GM19397 (cell line): ENCODE measurements at regions not wholly inside any gene's neighbourhood (a gene's known extent, or its start where the extent isn't known, plus 50 kb on each side); places are given as distances from the start of the nearest gene placed in this dataset.
"Not testable (repeated sequence)": the region's sequence is repeated elsewhere in the genome, so short reads cannot be mapped to it uniquely, and the experiment has no call there.

ENCODE experiments used
- ATAC-seq: cut with Tn5 transposase; IDR thresholded peaks from one replicate; pipeline ENCODE4 v1.9.1; 2021; ENCODE audit warnings: mild to moderate bottlenecking, moderate library complexity; ENCODE audit not compliant: unreplicated experiment

DNA sequence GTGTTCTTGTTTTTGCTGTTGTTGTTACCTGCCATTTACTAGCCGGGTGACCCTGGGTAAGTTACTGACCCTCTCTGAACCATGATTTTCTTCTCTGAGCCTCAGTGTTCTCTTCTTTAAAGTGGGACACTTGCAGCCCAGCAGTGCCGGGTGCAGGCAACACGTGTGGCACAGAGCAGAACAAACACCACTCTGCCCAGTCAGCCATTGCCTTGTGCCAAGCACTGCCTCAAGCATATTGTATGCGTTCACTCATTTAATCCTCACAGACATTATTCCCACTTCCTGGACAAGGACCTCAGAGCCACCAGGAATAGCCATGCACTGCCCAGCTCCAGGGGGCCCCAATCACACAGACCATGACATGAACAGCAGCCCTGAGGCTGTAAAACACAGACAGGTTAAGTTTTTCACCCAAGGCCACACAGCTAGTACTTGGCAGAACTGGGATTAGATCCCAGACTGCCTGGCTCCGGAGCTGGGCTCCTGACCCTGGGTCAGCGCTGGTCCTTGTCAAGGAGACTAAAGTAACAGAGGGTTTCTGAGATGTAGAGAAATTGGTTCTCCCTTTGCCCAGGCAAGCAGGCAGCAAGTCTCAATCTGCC lies 74.0 kb upstream of the PTPN1 start:
- ATAC-seq: no peak

DNA sequence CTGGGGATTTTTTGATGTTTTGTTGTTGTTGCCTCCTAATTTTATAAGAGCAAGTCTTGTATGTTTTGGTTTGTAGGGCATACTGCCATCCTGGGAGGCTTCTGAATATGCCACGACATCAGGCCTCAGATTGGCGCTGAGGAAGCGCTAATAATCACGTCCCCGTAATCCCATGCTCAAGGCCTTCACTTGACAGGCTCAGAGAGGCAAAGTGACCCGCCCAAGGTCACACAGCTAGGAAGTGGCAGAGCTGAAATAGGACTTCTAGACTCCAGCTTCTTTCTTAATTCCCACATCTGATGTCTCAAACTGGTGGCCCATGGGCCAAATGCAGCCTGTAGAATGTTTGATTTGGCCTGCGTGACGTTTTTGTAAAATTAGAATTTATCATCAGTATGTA lies 73.5 kb upstream of the PTPN1 start:
- no peak for ATAC-seq

DNA sequence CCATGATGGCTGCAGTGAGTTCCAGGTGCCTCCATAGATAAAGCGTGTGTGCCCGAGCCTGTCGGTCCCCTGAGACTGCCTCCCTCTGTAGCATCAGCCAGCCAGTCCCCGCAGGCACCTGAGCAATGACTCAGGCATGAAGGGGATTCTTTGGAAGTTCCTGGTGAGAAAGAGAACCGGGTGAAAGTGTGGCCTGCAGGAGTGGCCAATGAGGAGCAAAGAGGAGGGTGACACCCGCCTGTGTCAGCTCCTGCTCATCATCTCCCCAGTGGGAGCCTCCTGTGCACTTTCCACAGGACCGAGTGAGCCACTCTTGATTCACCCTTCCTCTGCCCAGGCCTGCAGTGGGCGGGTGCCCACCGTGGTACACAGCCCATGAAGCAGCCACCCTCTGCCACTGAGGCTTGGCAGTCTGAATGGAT lies 71.2 kb upstream of the PTPN1 start:
- no peak for ATAC-seq

DNA sequence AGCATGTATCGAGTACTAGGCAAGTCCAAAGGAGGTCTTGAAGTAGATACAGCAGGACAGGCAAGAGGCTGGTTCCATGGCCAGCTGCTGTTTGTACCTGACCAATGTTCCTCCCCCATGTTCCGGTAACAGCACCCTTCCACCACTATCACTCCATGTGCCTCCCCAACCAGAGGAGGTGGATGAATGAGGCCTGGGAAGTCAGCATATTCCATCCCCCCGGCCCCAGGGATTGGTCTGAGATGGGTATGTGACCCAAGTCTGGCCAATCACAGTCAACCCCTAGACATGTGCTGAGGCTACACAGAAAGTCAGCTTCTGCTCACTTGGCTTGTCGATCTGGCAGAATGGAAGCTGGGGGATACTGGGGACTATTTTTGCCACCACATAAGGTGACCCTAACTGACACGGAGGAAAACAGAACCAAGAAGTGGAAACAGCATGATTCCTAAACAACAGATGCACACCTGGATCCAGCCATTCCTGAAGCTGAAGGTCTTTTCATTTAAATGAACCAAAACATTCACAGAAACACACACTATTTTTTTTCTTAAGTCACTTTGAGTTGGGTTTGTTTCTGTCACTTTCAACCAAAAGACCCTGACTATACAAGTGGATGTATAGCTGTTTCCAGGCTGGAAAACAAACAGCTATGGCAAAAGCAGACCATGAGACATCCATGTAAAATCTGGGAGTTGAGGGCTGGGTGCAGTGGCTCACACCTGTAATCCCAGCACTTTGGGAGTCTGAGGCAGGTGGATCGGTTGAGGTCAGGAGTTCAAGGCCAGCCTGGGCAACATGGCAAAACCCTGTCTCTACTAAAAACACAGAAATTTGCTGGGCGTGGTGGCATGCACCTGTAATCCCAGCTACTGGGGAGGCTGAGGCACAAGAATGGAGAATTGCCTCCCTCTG lies 70.4 kb upstream of the PTPN1 start:
- no peak for ATAC-seq

DNA sequence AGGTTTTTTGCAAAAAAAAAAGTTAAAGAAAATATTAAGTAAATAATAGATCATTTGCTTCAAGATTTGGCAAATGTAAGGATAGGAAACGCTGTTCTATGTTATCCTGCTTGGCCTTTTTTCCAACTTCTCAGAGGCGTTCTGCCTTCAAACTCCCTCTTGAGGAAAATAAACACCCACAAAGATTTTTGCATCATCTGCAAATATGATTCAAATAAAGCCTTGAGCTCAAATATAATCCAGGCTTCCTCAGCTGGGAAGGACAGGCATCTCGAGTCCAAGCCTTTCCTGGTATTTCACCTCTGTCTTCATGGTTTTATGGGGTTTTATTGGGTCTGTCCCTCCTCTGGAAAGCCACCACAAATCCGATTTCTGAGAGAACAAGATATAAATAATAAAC lies 67.7 kb upstream of the PTPN1 start:
- no peak for ATAC-seq

DNA sequence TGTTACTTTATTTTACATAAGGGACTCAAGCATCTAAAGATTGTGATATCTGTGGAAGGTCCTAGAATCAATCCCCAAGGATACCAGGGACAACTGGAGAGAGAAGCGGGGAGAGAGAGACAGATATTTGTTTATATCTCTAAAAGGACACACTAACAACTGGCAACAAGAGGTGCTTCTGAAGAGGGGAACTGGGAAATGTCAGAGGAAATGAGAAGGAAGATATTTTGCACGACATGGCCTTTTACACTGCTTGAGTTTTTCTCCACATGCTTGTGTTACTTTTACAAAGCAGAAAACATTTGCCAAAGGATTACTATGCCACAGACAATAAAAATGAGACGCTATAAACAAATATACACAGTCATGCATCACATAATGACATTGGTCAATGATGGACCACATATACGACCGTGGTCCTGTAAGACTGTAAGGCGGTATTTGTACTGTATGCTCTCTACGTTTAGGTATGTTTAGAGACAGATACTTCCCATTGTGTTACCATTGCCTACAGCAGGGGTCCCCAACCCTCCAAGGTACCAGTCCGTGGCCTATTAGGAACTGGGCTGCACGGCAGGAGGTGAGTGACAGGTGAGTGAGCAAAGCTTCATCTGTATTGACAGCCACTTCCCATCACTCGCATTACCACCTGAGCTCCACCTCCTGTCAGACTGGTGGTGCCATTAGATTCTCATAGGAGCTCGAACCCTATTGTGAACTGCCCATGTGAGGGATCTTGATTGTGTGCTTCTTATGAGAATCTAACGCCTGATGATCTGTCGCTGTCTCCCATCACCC lies 64.6 kb upstream of the PTPN1 start:
- ATAC-seq: no peak

DNA sequence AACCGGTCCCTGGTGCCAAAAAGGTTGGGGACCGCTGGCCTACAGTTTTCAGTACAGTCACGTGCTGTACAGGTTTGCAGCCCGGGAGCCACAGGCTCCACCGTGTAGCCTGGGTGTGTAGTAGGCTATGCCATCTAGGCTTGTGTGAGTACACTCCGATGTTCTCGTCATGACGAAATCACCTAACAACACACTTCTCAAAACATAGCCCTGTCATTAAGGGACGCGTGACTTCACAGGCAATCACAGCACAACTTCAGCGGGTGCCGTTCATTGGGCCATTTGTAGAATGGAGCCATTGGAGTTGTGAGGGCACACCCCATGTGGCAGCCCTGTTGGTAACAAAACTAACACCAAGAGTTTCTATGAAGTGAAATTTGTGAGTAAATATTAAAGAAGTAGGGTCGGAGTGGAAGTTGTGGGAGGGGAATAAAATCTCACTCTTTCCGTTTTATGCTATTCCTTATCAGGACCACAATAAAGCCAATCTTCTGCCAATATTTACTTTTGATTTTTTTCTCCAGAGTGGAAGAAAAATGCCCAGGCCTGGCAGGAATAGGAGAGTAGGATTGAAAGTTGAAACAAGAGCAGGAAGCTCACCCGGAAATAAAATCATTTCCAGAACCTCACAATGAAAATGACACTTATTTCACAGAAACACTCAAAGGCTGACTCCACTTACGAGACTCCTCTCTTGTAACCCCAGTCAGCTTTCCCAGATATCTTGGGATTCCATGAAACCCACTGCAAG lies 63.7 kb upstream of the PTPN1 start:
- ATAC-seq: no peak

DNA sequence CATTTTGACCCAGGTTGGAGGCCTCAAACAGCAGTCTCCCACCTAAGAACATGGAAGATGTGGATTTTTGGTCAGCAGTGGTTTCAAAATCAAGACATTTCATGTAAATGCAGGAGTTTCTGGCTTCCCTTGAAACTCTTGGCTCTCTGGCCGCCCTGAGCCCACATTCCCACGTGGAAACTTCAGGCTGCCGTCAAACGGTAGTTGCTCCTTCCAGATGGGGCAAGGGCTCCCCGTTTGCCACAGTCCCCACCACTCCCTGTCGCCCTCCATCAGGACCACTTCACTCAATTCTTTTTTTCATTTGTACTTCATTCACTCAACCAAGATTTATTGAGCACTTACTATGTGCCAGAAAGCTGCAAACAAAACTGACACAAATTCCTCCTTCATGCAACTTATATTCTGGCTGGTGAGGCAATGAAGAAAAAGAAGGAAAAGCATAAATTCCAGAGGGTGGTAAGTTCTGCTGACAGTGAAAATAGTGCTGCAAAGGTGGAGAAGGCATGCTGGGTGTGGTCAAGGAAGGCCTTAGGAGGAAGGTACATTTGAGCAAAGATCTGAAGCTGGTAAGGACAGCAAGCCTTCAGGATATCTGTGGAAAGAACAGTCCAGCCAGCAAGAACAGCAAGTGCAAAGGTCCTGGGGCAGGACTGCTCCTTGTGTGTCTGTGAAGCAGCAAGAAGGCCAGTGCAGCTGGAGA lies 62.9 kb upstream of the PTPN1 start:
- no peak for ATAC-seq

DNA sequence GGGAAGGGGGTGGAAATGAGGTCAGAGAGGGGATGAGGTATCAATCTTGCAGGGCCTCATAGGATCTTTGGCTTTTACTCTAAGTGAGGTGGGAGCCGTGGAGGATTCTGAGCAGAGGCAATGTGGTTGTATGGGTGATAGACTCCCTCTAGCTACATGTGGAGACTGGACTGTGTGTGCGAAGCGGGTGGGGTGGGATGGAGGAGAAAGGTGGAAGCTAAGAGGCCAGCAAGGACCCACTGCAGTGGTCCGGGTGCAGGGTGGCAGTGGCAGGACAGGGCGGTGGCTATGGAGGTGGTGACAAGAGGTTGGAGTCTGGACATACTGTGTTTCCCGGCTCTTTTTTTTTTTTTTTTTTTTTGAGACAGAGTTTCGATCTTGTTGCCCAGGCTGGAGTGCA lies 62.4 kb upstream of the PTPN1 start:
- no peak for ATAC-seq

DNA sequence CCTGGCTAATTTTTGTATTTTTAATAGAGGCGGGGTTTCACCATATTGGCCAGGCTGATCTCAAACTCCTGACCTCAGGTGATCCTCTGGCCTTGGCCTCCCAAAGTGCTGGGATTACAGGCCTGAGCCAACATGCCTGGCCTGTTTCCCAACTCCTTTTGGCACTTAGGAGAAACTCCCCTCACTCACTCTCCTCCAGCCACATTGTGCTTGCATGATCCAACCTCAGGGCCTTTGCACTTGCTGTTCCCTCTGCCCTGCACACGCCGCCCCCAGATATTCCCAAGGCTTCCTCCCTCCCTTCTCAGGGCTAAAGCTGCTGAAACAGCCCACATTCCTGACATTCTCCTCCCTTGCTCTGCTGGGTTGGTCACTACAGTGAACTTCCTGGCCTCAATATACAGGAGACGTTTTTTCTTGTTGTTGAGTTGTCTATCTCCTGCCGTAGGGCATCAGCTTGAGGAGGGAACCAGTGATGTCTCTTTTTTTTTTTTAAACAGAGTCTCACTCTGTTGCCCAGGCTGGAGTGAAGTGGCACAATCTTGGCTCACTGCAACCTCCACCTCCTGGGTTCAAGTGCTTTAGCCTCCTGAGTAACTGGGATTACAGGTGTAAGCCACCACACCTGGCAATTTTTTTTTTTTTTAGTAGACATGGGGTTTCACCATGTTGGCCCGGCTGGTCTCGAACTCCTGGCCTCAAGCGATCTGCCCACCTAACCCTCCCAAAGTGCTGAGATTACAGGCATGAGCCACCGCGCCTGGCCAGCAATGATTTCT lies 61.4 kb upstream of the PTPN1 start:
- ATAC-seq: not testable (repeated sequence)

DNA sequence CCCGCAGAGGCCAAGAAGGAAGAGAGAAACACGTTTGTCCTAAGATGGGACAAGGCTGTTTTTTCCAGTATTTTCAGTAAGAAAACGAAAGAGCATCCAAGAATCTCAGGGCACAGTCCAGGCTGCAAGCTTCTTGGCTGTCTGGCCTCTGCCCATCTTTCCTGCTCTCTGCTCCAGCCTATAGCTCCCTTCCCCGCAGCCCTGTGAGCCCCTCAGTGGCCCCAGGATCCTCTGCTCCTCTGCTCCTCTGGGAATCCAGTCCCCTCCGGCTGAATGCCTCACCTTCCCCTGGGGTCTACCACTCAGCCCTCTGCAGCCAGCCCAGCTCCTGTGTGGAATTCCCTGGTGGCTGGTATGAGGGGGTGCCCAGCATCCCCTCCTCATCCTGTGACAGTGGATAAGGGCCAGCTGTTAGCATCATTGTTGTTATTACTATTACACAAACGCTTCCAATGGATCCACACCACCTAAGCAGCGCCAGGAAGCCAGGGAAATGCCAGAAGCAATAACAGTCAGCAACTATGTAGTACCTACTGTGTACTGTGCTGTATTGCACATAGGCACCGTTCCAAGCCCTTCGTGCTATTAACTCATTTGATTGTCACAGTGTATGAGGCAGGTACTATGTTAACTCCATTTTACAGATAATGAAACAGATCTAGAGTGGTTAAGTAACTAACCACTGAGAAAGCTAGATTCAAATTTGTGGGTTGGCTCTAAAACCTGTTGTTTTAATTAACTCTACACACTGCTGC lies 60.3 kb upstream of the PTPN1 start:
- peak; percentile 36 for ATAC-seq

DNA sequence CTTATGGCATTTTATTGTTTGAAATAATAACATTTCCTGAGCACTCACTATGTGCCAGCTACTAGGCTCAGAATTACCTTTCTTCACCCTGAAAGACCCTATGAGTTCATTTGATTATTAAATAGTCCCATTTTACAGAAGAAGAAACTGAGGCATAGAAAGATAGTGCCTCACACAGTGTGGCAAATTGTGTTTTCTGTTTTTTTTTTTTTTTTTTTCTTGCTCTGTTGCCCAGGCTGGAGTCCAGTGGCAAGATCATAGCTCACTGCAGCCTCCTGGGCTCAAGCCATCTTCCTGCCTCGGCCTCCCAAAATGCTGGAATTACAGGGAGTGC lies 59.7 kb upstream of the PTPN1 start:
- ATAC-seq: no peak

DNA sequence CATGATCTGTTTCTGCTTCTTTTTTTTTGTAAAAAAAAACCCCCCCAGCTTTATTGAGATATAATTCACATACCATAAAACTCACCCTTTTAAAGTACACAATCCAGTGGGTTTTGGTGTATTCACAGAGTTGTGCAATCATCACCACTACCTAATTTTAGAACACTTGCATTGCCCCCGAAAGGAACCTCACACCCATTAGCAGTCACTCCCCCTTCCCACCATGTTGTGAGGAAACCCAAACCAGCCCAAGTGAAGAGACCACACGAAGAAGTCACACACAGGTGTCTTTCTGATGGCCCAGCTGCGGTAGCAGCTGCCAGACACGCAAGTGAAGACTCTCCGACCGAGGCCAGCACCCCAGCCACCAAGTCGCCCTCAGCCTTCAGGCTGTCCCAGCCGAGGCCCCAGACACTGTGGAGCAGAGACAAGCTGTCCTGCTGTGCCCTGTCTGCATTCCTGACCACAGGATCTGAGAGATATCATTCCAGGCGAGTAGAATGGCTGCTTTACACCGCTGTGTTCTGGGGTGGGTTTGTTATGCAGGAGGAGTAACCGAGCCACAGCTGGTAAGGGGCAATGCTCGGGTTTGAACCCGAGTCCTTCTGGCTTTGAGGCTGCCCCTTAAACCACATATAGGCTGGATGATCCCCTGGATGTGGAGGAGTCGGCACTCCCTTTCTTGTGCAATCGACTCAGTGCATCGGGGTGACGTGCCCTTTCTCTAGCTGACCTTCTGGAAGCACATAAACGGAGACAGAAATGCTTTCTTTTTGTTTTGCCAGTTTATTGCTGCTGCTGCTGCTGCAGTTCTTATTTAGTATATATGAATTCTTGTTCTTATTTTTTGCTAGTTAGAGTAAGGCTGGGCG lies 59.1 kb upstream of the PTPN1 start:
- peak; percentile 83 for ATAC-seq

DNA sequence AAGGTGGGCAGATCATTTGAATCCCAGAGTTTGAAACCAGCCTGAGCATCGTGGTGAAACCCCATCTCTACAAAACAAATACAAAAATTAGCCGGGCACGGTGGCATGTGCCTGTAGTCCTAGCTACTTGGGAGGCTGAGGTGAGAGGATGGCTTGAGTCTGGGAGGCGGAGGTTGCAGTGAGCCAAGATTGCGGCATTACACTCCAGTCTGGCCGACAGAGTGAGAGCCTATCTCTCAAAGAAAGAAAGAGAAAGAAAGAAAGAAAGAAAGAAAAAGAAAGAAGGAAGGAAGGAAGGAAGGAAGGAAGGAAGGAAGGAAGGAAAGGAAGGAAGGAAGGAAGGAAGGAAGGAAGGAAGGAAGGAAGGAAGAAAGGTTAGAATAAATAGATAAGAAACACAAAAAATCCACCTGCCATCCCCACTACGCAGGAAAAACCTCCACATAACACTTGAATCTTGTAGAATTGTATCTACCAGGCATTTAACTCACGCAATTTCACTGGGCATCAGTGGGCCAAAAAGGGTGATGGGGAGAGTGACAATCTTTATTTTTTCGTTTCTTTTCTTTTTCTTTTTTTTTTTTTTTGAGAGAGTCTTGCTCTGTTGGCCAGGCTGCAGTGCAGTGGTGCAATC lies 58.3 kb upstream of the PTPN1 start:
- ATAC-seq: not testable (repeated sequence)

DNA sequence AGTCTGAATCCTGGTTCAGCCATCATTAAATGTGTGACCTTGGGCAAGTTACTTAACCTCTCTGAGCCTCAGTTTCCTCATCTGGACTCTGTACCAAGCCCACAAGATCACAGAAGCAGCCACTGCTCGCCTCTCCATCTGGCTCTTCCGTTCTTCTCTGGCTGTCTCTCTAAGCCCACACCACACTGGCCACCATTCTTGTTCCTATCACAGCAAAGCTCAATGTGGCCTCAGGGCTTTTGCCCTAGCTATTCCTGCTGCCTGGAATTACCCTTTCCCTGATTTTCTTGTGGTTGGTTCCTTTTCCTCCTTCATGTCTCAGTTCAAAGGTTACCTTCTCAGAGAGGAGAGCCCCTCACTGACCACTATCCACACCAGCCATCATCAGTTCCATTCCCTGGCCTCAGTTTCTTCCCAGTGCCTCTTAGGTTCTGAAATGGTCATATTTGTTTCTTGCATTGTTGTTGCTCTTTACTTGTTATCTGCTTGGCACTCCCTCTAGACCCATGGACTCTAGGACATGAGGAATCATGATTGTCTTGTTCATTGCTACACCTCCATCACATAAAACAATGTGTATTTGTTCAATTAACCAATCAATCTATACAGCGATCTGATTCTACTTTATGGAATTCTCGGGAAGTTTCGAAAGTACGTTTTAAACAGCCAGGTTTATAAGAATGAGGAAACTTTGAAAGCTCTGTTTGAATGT lies 56.5 kb upstream of the PTPN1 start:
- no peak for ATAC-seq

DNA sequence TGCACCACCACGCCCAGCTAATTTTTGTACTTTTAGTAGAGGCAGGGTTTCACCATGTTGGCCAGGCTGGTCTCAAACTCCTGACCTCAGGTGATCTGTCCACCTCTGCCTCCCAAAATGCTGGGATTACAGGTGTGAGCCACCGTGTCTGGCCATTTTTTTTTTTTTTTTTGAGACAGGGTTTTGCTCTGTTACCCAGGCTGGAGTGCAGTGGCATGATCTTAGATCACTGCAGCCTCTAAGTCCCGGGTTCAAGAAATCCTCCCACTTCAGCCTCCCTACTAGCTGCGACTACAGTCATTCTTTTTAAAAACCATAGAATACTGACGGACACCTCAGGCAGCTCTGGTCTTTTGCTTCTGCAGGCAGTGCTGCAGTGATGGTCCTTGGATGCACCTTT lies 54.9 kb upstream of the PTPN1 start:
- ATAC-seq: not testable (repeated sequence)
